WTC11 (cell line): ENCODE measurements at regions not wholly inside any gene's neighbourhood (a gene's known extent, or its start where the extent isn't known, plus 50 kb on each side); places are given as distances from the start of the nearest gene placed in this dataset.

Experiments used
- ATAC-seq: fragments of 200-7000 bp; cut with Tn5 transposase; 2 replicates; pipeline ENCODE4 v1.10.0; 2021; ENCODE audit warnings: mild to moderate bottlenecking, moderate library complexity
- CTCF ChIA-PET: fragments of 300-600 bp; sonication (Branson Sonifier 250); formaldehyde crosslinking; loops from one replicate; lab custom pipeline; 2021; ENCODE audit warnings: antibody characterized with exemption; lab: Charles Lee
- POLR2A ChIA-PET: fragments of 350-600 bp; sonication (Branson Sonifier 250); formaldehyde crosslinking; loops from one replicate; lab custom pipeline; 2021; ENCODE audit warnings: antibody characterized with exemption; lab: Charles Lee
- DNase-seq: peaks from one replicate; pipeline ENCODE4 v3.0.0; 2021; ENCODE audit warnings: low spot score
- H3K27ac Mint-ChIP-seq: 2 replicates; pipeline ENCODE4 v1.8.0; 2021; ENCODE audit warnings: mixed read lengths
- H3K27me3 Mint-ChIP-seq: 2 replicates; pipeline ENCODE4 v1.8.0; 2021; ENCODE audit warnings: low read depth, mild to moderate bottlenecking, moderate library complexity, mixed read lengths
- H3K36me3 Mint-ChIP-seq: 2 replicates; pipeline ENCODE4 v1.8.0; 2021; ENCODE audit warnings: mixed read lengths
- H3K4me1 Mint-ChIP-seq: 2 replicates; pipeline ENCODE4 v1.8.0; 2022; ENCODE audit warnings: mixed read lengths
- H3K4me3 Mint-ChIP-seq: 2 replicates; pipeline ENCODE4 v1.8.0; 2021; ENCODE audit warnings: mild to moderate bottlenecking, moderate library complexity, mixed read lengths
- H3K9me3 Mint-ChIP-seq: 2 replicates; pipeline ENCODE4 v1.8.0; 2021; ENCODE audit warnings: mixed read lengths
- CBFB ChIP-seq: sonication (generic); formaldehyde crosslinking; IDR thresholded peaks from 2 replicates; pipeline ENCODE4 v1.8.1; 2022; ENCODE audit warnings: mild to moderate bottlenecking, low read depth, missing genetic modification reagents
- FOXK1 ChIP-seq: sonication (generic); formaldehyde crosslinking; IDR thresholded peaks from 2 replicates; pipeline ENCODE4 v1.8.0; 2022; ENCODE audit warnings: mild to moderate bottlenecking, moderate library complexity, missing genetic modification reagents
- OVOL2 ChIP-seq: fragments of 250-450 bp; sonication (Bioruptor Pico); IDR thresholded peaks from 2 replicates; pipeline ENCODE4 v1.9.0; 2021; ENCODE audit warnings: mild to moderate bottlenecking, borderline replicate concordance
- PRRX2 ChIP-seq: fragments of 250-450 bp; sonication (Bioruptor Pico); IDR thresholded peaks from 2 replicates; pipeline ENCODE4 v1.8.0; 2021; ENCODE audit warnings: mild to moderate bottlenecking
- SP1 ChIP-seq: sonication (generic); formaldehyde crosslinking; conservative IDR thresholded peaks from 2 replicates; pipeline ENCODE4 v1.8.1; 2022; ENCODE audit warnings: missing genetic modification reagents
- TEAD1 ChIP-seq: sonication (generic); formaldehyde crosslinking; IDR thresholded peaks from 2 replicates; pipeline ENCODE4 v1.8.0; 2022; ENCODE audit warnings: mild to moderate bottlenecking, missing genetic modification reagents
- ZNF396 ChIP-seq: fragments of 250-450 bp; sonication (Bioruptor Pico); IDR thresholded peaks from 2 replicates; pipeline ENCODE4 v1.8.0; 2021; ENCODE audit warnings: mild to moderate bottlenecking, moderate library complexity, borderline replicate concordance
- ZNF423 ChIP-seq: fragments of 250-450 bp; sonication (Bioruptor Pico); IDR thresholded peaks from 2 replicates; pipeline ENCODE4 v2.1.2; 2022; ENCODE audit warnings: mild to moderate bottlenecking, moderate library complexity
- TF ChIP-seq, protein P1 (sequence below): sonication (generic); formaldehyde crosslinking; IDR thresholded peaks from 2 replicates; pipeline ENCODE4 v1.8.1; 2023; ENCODE audit warnings: mild to moderate bottlenecking, missing genetic modification reagents, moderate library complexity
- TF ChIP-seq, protein P2 (sequence below): sonication (generic); formaldehyde crosslinking; IDR thresholded peaks from 2 replicates; pipeline ENCODE4 v1.8.1; 2023; ENCODE audit warnings: mild to moderate bottlenecking, moderate library complexity, missing genetic modification reagents
- TF ChIP-seq, protein P3 (sequence below): sonication (generic); formaldehyde crosslinking; IDR thresholded peaks from 2 replicates; pipeline ENCODE4 v1.8.0; 2022; ENCODE audit warnings: missing genetic modification reagents
- TF ChIP-seq, protein P4 (sequence below): fragments of 250-450 bp; sonication (Bioruptor Pico); IDR thresholded peaks from 2 replicates; pipeline ENCODE4 v2.1.2; 2022; ENCODE audit warnings: mild to moderate bottlenecking, moderate library complexity
- TF ChIP-seq, protein P5 (sequence below): sonication (generic); formaldehyde crosslinking; IDR thresholded peaks from 2 replicates; pipeline ENCODE4 v1.8.1; 2023; ENCODE audit warnings: mild to moderate bottlenecking, missing genetic modification reagents
- TF ChIP-seq, protein P6 (sequence below): sonication (generic); formaldehyde crosslinking; IDR thresholded peaks from 2 replicates; pipeline ENCODE4 v1.8.1; 2022; ENCODE audit warnings: low read depth, mild to moderate bottlenecking, moderate library complexity, missing genetic modification reagents, borderline replicate concordance
- TF ChIP-seq, protein P7 (sequence below): sonication (generic); formaldehyde crosslinking; IDR thresholded peaks from 2 replicates; pipeline ENCODE4 v1.8.0; 2022; ENCODE audit warnings: mild to moderate bottlenecking, missing genetic modification reagents

DNA sequence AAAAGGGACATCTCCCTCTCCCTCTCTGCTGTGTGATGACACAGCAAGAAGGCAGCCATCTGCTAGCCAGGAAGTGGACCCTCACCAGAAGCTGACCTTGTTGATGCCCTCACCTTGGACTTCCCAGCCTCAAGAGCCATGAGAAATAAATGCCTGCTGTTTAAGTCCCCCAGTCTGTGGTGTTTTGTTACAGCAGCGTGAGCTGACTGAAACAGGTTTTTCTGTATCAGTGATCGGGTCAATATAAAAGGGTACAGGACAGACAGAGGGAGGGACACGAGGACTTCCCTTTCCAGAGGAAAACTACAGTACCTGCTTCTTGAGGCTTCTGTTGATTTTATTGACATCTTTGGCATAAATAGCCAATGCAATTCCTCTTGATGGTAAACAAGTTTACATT, 510.3 kb upstream of the CHAC2 start:
- no peaks in the 10 kb centered on the region for H3K27me3 Mint-ChIP-seq
- no peak overlapping the region for H3K4me3 Mint-ChIP-seq
- no peak for TF ChIP-seq TEAD1
- no peak for TF ChIP-seq SP1
- TF ChIP-seq, protein P1, sequence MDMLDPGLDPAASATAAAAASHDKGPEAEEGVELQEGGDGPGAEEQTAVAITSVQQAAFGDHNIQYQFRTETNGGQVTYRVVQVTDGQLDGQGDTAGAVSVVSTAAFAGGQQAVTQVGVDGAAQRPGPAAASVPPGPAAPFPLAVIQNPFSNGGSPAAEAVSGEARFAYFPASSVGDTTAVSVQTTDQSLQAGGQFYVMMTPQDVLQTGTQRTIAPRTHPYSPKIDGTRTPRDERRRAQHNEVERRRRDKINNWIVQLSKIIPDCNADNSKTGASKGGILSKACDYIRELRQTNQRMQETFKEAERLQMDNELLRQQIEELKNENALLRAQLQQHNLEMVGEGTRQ (CRISPR knock-in tag), result no peak
- TF ChIP-seq PRRX2 (CRISPR knock-in tag), result no peak
- TF ChIP-seq, protein P2, sequence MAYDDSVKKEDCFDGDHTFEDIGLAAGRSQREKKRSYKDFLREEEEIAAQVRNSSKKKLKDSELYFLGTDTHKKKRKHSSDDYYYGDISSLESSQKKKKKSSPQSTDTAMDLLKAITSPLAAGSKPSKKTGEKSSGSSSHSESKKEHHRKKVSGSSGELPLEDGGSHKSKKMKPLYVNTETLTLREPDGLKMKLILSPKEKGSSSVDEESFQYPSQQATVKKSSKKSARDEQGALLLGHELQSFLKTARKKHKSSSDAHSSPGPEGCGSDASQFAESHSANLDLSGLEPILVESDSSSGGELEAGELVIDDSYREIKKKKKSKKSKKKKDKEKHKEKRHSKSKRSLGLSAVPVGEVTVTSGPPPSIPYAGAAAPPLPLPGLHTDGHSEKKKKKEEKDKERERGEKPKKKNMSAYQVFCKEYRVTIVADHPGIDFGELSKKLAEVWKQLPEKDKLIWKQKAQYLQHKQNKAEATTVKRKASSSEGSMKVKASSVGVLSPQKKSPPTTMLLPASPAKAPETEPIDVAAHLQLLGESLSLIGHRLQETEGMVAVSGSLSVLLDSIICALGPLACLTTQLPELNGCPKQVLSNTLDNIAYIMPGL (CRISPR knock-in tag), result no peak
- TF ChIP-seq, all 79 proteins: peak for 0
- H3K9me3 Mint-ChIP-seq, result peaks cover 33% of the 10 kb centered on the region
- H3K4me1 Mint-ChIP-seq, result peaks cover 1% of the 10 kb centered on the region; the same call in 1 of the 2 replicates
- CTCF ChIA-PET, result no interaction called here
- DNase-seq, result no peak
- no peak overlapping the region for H3K27ac Mint-ChIP-seq
- ATAC-seq, result no peak
- POLR2A ChIA-PET, result no interaction called here
- H3K36me3 Mint-ChIP-seq, result peaks cover 4% of the 10 kb centered on the region; the same call in 1 of the 2 replicates

DNA sequence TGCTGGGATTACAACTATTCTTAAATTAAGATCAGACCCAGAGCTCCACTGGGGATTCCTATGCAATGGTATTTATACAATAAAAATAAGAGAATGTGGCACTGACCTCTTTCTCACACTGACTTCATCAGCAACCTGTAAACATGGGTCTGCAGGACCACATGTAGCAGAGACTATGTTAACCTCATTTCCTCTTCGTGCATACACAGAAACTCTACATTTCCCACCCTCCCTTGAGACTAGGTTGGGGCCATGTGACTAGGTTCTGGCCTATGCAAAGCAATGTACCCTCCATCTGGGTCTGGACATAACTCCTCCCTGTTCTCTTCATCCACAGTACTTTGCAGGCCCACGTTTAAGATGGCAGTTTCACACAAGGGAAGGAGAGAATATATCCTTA, 514.4 kb upstream of the CHAC2 start:
- DNase-seq, result no peak
- Mint-ChIP-seq H3K4me3 (no peak overlapping the region), H3K9me3 (peaks cover 15% of the 10 kb centered on the region), H3K27me3 (no peaks in the 10 kb centered on the region), H3K4me1 (peaks cover 18% of the 10 kb centered on the region), H3K36me3 (peaks cover 4% of the 10 kb centered on the region; the same call in 1 of the 2 replicates), H3K27ac (no peak overlapping the region)
- ATAC-seq, result no peak
- ChIA-PET POLR2A (no interaction called here), CTCF (no interaction called here)
- TF ChIP-seq, protein P3, sequence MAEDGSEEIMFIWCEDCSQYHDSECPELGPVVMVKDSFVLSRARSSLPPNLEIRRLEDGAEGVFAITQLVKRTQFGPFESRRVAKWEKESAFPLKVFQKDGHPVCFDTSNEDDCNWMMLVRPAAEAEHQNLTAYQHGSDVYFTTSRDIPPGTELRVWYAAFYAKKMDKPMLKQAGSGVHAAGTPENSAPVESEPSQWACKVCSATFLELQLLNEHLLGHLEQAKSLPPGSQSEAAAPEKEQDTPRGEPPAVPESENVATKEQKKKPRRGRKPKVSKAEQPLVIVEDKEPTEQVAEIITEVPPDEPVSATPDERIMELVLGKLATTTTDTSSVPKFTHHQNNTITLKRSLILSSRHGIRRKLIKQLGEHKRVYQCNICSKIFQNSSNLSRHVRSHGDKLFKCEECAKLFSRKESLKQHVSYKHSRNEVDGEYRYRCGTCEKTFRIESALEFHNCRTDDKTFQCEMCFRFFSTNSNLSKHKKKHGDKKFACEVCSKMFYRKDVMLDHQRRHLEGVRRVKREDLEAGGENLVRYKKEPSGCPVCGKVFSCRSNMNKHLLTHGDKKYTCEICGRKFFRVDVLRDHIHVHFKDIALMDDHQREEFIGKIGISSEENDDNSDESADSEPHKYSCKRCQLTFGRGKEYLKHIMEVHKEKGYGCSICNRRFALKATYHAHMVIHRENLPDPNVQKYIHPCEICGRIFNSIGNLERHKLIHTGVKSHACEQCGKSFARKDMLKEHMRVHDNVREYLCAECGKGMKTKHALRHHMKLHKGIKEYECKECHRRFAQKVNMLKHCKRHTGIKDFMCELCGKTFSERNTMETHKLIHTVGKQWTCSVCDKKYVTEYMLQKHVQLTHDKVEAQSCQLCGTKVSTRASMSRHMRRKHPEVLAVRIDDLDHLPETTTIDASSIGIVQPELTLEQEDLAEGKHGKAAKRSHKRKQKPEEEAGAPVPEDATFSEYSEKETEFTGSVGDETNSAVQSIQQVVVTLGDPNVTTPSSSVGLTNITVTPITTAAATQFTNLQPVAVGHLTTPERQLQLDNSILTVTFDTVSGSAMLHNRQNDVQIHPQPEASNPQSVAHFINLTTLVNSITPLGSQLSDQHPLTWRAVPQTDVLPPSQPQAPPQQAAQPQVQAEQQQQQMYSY (CRISPR knock-in tag), result no peak
- TF ChIP-seq ZNF396 (no peak), ZNF423 (CRISPR knock-in tag) (no peak), OVOL2 (CRISPR knock-in tag) (no peak), FOXK1 (CRISPR knock-in tag) (no peak), CBFB (CRISPR knock-in tag) (no peak)
- TF ChIP-seq, protein P4, sequence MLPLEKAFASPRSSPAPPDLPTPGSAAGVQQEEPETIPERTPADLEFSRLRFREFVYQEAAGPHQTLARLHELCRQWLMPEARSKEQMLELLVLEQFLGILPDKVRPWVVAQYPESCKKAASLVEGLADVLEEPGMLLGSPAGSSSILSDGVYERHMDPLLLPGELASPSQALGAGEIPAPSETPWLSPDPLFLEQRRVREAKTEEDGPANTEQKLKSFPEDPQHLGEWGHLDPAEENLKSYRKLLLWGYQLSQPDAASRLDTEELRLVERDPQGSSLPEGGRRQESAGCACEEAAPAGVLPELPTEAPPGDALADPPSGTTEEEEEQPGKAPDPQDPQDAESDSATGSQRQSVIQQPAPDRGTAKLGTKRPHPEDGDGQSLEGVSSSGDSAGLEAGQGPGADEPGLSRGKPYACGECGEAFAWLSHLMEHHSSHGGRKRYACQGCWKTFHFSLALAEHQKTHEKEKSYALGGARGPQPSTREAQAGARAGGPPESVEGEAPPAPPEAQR, result no peak
- TF ChIP-seq, protein P5, sequence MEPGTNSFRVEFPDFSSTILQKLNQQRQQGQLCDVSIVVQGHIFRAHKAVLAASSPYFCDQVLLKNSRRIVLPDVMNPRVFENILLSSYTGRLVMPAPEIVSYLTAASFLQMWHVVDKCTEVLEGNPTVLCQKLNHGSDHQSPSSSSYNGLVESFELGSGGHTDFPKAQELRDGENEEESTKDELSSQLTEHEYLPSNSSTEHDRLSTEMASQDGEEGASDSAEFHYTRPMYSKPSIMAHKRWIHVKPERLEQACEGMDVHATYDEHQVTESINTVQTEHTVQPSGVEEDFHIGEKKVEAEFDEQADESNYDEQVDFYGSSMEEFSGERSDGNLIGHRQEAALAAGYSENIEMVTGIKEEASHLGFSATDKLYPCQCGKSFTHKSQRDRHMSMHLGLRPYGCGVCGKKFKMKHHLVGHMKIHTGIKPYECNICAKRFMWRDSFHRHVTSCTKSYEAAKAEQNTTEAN (CRISPR knock-in tag), result no peak
- TF ChIP-seq, protein P6, sequence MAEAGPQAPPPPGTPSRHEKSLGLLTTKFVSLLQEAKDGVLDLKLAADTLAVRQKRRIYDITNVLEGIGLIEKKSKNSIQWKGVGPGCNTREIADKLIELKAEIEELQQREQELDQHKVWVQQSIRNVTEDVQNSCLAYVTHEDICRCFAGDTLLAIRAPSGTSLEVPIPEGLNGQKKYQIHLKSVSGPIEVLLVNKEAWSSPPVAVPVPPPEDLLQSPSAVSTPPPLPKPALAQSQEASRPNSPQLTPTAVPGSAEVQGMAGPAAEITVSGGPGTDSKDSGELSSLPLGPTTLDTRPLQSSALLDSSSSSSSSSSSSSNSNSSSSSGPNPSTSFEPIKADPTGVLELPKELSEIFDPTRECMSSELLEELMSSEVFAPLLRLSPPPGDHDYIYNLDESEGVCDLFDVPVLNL (CRISPR knock-in tag), result no peak
- TF ChIP-seq, protein P7, sequence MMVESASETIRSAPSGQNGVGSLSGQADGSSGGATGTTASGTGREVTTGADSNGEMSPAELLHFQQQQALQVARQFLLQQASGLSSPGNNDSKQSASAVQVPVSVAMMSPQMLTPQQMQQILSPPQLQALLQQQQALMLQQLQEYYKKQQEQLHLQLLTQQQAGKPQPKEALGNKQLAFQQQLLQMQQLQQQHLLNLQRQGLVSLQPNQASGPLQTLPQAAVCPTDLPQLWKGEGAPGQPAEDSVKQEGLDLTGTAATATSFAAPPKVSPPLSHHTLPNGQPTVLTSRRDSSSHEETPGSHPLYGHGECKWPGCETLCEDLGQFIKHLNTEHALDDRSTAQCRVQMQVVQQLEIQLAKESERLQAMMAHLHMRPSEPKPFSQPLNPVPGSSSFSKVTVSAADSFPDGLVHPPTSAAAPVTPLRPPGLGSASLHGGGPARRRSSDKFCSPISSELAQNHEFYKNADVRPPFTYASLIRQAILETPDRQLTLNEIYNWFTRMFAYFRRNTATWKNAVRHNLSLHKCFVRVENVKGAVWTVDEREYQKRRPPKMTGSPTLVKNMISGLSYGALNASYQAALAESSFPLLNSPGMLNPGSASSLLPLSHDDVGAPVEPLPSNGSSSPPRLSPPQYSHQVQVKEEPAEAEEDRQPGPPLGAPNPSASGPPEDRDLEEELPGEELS (CRISPR knock-in tag), result no peak
